Body of pancreas (tissue), 4 donors: ENCODE measurements at regions not wholly inside any gene's neighbourhood (a gene's known extent, or its start where the extent isn't known, plus 50 kb on each side); places are given as distances from the start of the nearest gene placed in this dataset.

Experiments used
- ATAC-seq: fragments of 150-250 bp; one replicate; pipeline ENCODE4 v1.9.1; 2016
- DNase-seq, 4 donors: peaks; one replicate each; pipeline ENCODE4 v3.0.0-alpha.2; 2019
- H3K27ac ChIP-seq, 4 donors: fragments of 200-600 bp; sonication (generic); 1 replicate in 3 of 4; 2 replicates in 1 of 4; pipeline versions ENCODE4 v1.5.1 to v1.6.1; 2016 to 2019; ENCODE audit warnings: mild to moderate bottlenecking in 1 of 4, mixed read lengths in 1 of 4, moderate library complexity in 1 of 4
- H3K27me3 ChIP-seq, 2 donors: fragments of 200-600 bp; sonication (generic); one replicate each; pipeline ENCODE4 v1.6.0; 2016; ENCODE audit warnings: mild to moderate bottlenecking in 1 of 2
- H3K36me3 ChIP-seq, 2 donors: fragments of 200-600 bp; sonication (generic); replicated peaks in 1 of 2; 2 replicates each; pipeline ENCODE4 v1.5.1; 2016; ENCODE audit warnings: low read depth in 2 of 2; ENCODE audit not compliant: insufficient read depth in 1 of 2
- H3K4me1 ChIP-seq: fragments of 200-600 bp; sonication (generic); one replicate; pipeline ENCODE4 v1.6.0; 2016
- H3K4me3 ChIP-seq, 2 donors: fragments of 200-600 bp; sonication (generic); 1 replicate in 1 of 2; 2 replicates in 1 of 2; pipeline ENCODE4 v1.5.1; 2016 to 2019
- H3K9me3 ChIP-seq, 3 donors: fragments of 200-600 bp; sonication (generic); 1 replicate in 2 of 3; 2 replicates in 1 of 3; pipeline ENCODE4 v1.5.1; 2016
- CTCF ChIP-seq, 7 experiments: fragments of 450-650 bp in 4 of 7; fragments of 200-600 bp in 3 of 7; sonication (generic) in 3 of 7; IDR thresholded peaks; one replicate each; pipeline ENCODE4 v1.5.1; 2016 to 2019; ENCODE audit warnings: antibody characterized with exemption in 7 of 7
- POLR2A ChIP-seq, 3 donors: fragments of 450-650 bp; IDR thresholded peaks; one replicate each; pipeline ENCODE4 v1.6.1; 2016; ENCODE audit warnings: antibody characterized with exemption in 3 of 3, mild to moderate bottlenecking in 2 of 3
- WGBS, 2 donors: methylation state at CpG; one replicate each; pipeline ENCODE4 v1.1.5; 2017; 5-methylcytosine and 5-hydroxymethylcytosine counted together
- intact Hi-C: fragments of 100-400 bp; cut with DNase I; formaldehyde crosslinking; loops from one replicate; pipeline ENCODE4 v1.15.1; 2023

- TF ChIP-seq CTCF (IDR thresholded peaks at IDR 0.05) = no peak
- TF ChIP-seq POLR2A (IDR thresholded peaks at IDR 0.05) = no peak
- Histone ChIP-seq H3K9me3 (no peaks in the 10 kb centered on the region), H3K36me3 (no peaks in the 10 kb centered on the region), H3K4me3 (no peak overlapping the region), H3K4me1 (no peaks in the 10 kb centered on the region), H3K27ac (no peak overlapping the region), H3K27me3 (no peaks in the 10 kb centered on the region)
- no peak for DNase-seq
- WGBS, 2 donors = 84 to 95% methylated on average over 5 of the region's 5 CpGs
- no peak for ATAC-seq
- intact Hi-C loops = no loop called here
These were observed 101.4 kb upstream of the CD180 start for GRCh38 chr5:67297802-67298532.

GRCh38 chr5:67297376-67297775 lies 100.8 kb upstream of the CD180 start:
- ATAC-seq (no peak), DNase-seq (no peak)
- no peak overlapping the region for H3K4me3 ChIP-seq
- WGBS, 2 donors = 56 to 64% methylated on average over 4 of the region's 4 CpGs
- H3K9me3 ChIP-seq = no peaks in the 10 kb centered on the region
- intact Hi-C loops = no loop called here
- no peak overlapping the region for H3K27ac ChIP-seq
- H3K27me3 ChIP-seq = no peaks in the 10 kb centered on the region
- no peaks in the 10 kb centered on the region for H3K4me1 ChIP-seq
- TF ChIP-seq POLR2A (IDR thresholded peaks at IDR 0.05) (no peak), CTCF (IDR thresholded peaks at IDR 0.05) (no peak)
- no peaks in the 10 kb centered on the region for H3K36me3 ChIP-seq

- 80 to 86% methylated on average over 4 of the region's 4 CpGs for WGBS, 2 donors
- no peaks in the 10 kb centered on the region for H3K27me3 ChIP-seq
- TF ChIP-seq POLR2A (IDR thresholded peaks at IDR 0.05) = no peak
- ATAC-seq (no peak), DNase-seq (no peak)
- no peaks in the 10 kb centered on the region for H3K9me3 ChIP-seq
- no peak overlapping the region for H3K27ac ChIP-seq
- H3K4me3 ChIP-seq = no peak overlapping the region
- no peaks in the 10 kb centered on the region for H3K36me3 ChIP-seq
- intact Hi-C loops = no loop called here
- H3K4me1 ChIP-seq = no peaks in the 10 kb centered on the region
These were observed 97.8 kb upstream of the CD180 start for GRCh38 chr5:67294266-67294938.

GRCh38 chr5:67293226-67293625 lies 96.6 kb upstream of the CD180 start:
- H3K27me3 ChIP-seq = no peaks in the 10 kb centered on the region
- no peaks in the 10 kb centered on the region for H3K36me3 ChIP-seq
- intact Hi-C loops = no loop called here
- ATAC-seq (no peak), DNase-seq (no peak)
- no peaks in the 10 kb centered on the region for H3K4me1 ChIP-seq
- H3K9me3 ChIP-seq = no peaks in the 10 kb centered on the region
- TF ChIP-seq CTCF (IDR thresholded peaks at IDR 0.05) (no peak), POLR2A (IDR thresholded peaks at IDR 0.05) (no peak)
- no peak overlapping the region for H3K4me3 ChIP-seq
- H3K27ac ChIP-seq = no peak overlapping the region

GRCh38 chr5:67292201-67292940 lies 95.8 kb upstream of the CD180 start:
- Histone ChIP-seq H3K4me1 (no peaks in the 10 kb centered on the region), H3K4me3 (no peak overlapping the region), H3K9me3 (no peaks in the 10 kb centered on the region), H3K27ac (no peak overlapping the region), H3K36me3 (no peaks in the 10 kb centered on the region), H3K27me3 (no peaks in the 10 kb centered on the region)
- DNase-seq (no peak), ATAC-seq (no peak)
- TF ChIP-seq CTCF (IDR thresholded peaks at IDR 0.05) (no peak), POLR2A (IDR thresholded peaks at IDR 0.05) (no peak)
- 62 to 68% methylated on average over 4 of the region's 4 CpGs for WGBS, 2 donors
- intact Hi-C loops = no loop called here
